ENCODE measurements at regions not wholly inside any gene's neighbourhood (a gene's known extent, or its start where the extent isn't known, plus 50 kb on each side); places are given as distances from the start of the nearest gene placed in this dataset.

DNA sequence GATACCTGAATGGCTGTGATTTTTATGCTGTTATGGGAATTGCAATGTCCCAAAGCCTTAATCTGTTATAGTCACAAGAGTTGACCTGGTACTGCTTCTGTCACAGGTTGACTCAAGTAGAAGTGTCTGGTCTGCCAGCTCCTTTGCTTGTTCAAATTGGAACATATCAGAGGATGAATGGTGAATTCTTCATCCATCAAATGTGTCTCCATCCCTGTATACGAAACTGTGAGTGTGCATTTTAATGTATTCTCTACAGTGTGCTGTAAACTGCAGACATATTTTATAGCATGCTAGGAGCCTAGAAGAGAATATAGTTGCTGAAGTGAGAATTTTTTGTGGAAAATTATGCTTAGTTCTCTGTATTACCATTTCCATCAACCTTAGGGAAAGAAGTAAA is 608.4 kb downstream of the AMY1C start:
- Histone ChIP-seq H3K27me3 (replicated peaks; ENCODE audit: insufficient read depth, low read depth, low read length, poor library complexity) (no peaks in the 10 kb centered on the region), H3K27ac (ENCODE audit: low read depth, low read length, poor library complexity, severe bottlenecking) (no peak overlapping the region), H3K4me3 (ENCODE audit: low read depth, low read length, poor library complexity, severe bottlenecking) (no peak overlapping the region), H3K4me1 (ENCODE audit: insufficient read depth, low read length, poor library complexity, severe bottlenecking) (peaks cover 16% of the 10 kb centered on the region), H3K9me3 (ENCODE audit: low read depth, low read length, poor library complexity, severe bottlenecking) (no peaks in the 10 kb centered on the region), H3K36me3 (ENCODE audit: insufficient read depth, low read length, poor library complexity, severe bottlenecking) (no peaks in the 10 kb centered on the region)
- ChIA-PET CTCF (no interaction called here), POLR2A (ENCODE audit: low non-redundant PET) (no interaction called here)
- no TSS peak for BruUV-seq (replicated peaks)
- no peak for TF ChIP-seq EZH2 (IDR thresholded peaks at IDR 0.05; ENCODE audit: borderline replicate concordance, low read depth, low read length, poor library complexity, severe bottlenecking)
- no peak for TF ChIP-seq CTCF (conservative IDR thresholded peaks at IDR 0.05; ENCODE audit: low read depth, low read length)
- intact Hi-C loops (cut with micrococcal nuclease; ENCODE audit: unreplicated experiment) = no loop called here
- DNase-seq (ENCODE audit: low spot score) = no peak

DNA sequence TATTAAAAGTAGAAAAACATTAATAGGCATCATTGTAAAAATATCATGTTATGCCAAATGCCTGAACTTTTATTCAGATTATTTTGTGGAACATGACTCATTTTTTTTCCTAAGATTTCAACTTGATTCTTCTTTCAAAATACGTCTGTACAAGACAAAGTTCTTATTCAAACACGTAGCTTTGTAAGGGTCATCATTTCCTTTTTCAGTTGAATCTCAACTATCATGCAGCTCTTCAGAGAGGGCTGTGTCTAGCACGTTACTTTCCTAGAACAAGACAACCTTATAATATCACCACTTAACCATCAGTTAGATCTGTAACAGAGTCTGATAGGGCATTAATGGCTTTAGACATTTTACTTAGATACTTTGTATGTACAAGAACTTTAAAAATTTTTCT is 608.9 kb downstream of the AMY1C start:
- H3K27me3 ChIP-seq (replicated peaks; ENCODE audit: insufficient read depth, low read depth, low read length, poor library complexity) = no peaks in the 10 kb centered on the region
- TF ChIP-seq EZH2 (IDR thresholded peaks at IDR 0.05; ENCODE audit: borderline replicate concordance, low read depth, low read length, poor library complexity, severe bottlenecking) = no peak
- TF ChIP-seq CTCF (conservative IDR thresholded peaks at IDR 0.05; ENCODE audit: low read depth, low read length) = no peak
- no peaks in the 10 kb centered on the region for H3K9me3 ChIP-seq (ENCODE audit: low read depth, low read length, poor library complexity, severe bottlenecking)
- intact Hi-C loops (cut with micrococcal nuclease; ENCODE audit: unreplicated experiment) = no loop called here
- no peak overlapping the region for H3K4me3 ChIP-seq (ENCODE audit: low read depth, low read length, poor library complexity, severe bottlenecking)
- POLR2A ChIA-PET (ENCODE audit: low non-redundant PET) = no interaction called here
- no peaks in the 10 kb centered on the region for H3K36me3 ChIP-seq (ENCODE audit: insufficient read depth, low read length, poor library complexity, severe bottlenecking)
- CTCF ChIA-PET = no interaction called here
- H3K4me1 ChIP-seq (ENCODE audit: insufficient read depth, low read length, poor library complexity, severe bottlenecking) = peaks cover 11% of the 10 kb centered on the region
- H3K27ac ChIP-seq (ENCODE audit: low read depth, low read length, poor library complexity, severe bottlenecking) = no peak overlapping the region
- no peak for DNase-seq (ENCODE audit: low spot score)
- BruUV-seq (replicated peaks) = no TSS peak

DNA sequence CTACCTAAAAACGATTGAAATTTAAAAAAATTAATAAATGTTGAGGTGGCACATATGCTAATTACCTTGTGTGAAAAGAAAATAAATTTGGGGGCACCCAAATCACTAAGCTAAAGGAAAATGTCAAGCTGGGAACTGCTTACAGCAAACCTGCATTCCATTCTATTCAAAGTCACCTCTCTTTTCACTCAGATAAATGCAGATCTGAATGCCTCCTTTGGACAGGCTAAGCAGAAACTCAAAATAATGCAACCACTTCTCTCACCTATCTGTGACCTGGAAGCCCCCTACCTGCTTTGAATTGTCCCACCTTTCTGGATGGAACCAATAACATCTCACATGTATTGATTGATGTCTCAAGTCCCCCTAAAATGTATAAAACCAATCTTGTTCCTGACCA is 628.7 kb downstream of the AMY1C start:
- intact Hi-C loops (cut with micrococcal nuclease; ENCODE audit: unreplicated experiment) = no loop called here
- H3K4me1 ChIP-seq (ENCODE audit: insufficient read depth, low read length, poor library complexity, severe bottlenecking) = no peaks in the 10 kb centered on the region
- H3K27me3 ChIP-seq (replicated peaks; ENCODE audit: insufficient read depth, low read depth, low read length, poor library complexity) = no peaks in the 10 kb centered on the region
- ChIA-PET CTCF (no interaction called here), POLR2A (ENCODE audit: low non-redundant PET) (no interaction called here)
- H3K27ac ChIP-seq (ENCODE audit: low read depth, low read length, poor library complexity, severe bottlenecking) = no peak overlapping the region
- no TSS peak for BruUV-seq (replicated peaks)
- H3K9me3 ChIP-seq (ENCODE audit: low read depth, low read length, poor library complexity, severe bottlenecking) = no peaks in the 10 kb centered on the region
- DNase-seq (ENCODE audit: low spot score) = no peak
- no peaks in the 10 kb centered on the region for H3K36me3 ChIP-seq (ENCODE audit: insufficient read depth, low read length, poor library complexity, severe bottlenecking)
- no peak for TF ChIP-seq EZH2 (IDR thresholded peaks at IDR 0.05; ENCODE audit: borderline replicate concordance, low read depth, low read length, poor library complexity, severe bottlenecking)
- no peak overlapping the region for H3K4me3 ChIP-seq (ENCODE audit: low read depth, low read length, poor library complexity, severe bottlenecking)

GRCh38 chr1:104380003-104380402 is 630.3 kb downstream of the AMY1C start:
- DNase-seq (ENCODE audit: low spot score) = no peak
- Histone ChIP-seq H3K4me3 (ENCODE audit: low read depth, low read length, poor library complexity, severe bottlenecking) (no peak overlapping the region), H3K27ac (ENCODE audit: low read depth, low read length, poor library complexity, severe bottlenecking) (no peak overlapping the region), H3K27me3 (replicated peaks; ENCODE audit: insufficient read depth, low read depth, low read length, poor library complexity) (no peaks in the 10 kb centered on the region), H3K9me3 (ENCODE audit: low read depth, low read length, poor library complexity, severe bottlenecking) (no peaks in the 10 kb centered on the region), H3K4me1 (ENCODE audit: insufficient read depth, low read length, poor library complexity, severe bottlenecking) (no peaks in the 10 kb centered on the region), H3K36me3 (ENCODE audit: insufficient read depth, low read length, poor library complexity, severe bottlenecking) (no peaks in the 10 kb centered on the region)
- TF ChIP-seq CTCF (conservative IDR thresholded peaks at IDR 0.05; ENCODE audit: low read depth, low read length) (no peak), EZH2 (IDR thresholded peaks at IDR 0.05; ENCODE audit: borderline replicate concordance, low read depth, low read length, poor library complexity, severe bottlenecking) (no peak)
- CTCF ChIA-PET = no interaction called here
- intact Hi-C loops (cut with micrococcal nuclease; ENCODE audit: unreplicated experiment) = no loop called here
- POLR2A ChIA-PET (ENCODE audit: low non-redundant PET) = no interaction called here
- BruUV-seq (replicated peaks) = no TSS peak

Data from A673 (cell line).